ENCODE measurements at regions not wholly inside any gene's neighbourhood (a gene's known extent, or its start where the extent isn't known, plus 50 kb on each side); places are given as distances from the start of the nearest gene placed in this dataset.
"Not testable (repeated sequence)": the region's sequence is repeated elsewhere in the genome, so short reads cannot be mapped to it uniquely, and the experiment has no call there.

DNA sequence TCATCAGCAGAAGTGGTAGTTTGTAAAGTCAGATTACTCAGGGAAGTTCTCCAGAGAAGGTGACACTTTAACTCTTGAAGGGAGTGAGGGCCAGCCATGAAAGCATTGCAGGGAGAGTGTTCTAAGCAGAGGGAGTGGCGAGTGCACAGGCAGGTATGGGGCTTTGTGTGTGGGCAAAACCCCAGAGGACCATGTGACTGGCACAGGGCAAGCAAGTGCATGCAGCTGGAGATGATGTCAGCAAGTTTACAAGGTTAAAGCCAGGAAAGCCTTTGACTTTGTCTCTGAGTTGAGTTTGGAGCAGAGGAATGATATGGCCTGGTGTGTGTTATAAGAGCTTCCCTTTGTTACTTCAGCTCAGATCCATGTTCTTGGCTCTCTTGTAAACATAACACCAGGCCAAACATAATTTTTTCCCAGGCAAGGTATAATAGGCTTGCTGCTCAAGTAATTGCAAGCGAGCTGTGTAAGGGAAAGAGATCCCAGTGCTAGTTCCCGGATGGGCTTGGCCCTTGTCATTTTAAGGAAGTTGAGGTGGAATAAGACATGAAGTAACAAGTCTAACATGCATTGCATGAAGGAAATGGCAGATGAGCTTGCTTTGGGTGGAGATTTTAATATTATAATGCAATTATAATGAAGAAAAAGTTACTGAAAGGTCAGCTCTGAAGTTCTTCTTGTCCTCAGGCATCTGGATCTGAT, 341.1 kb upstream of the LRRC3B start:
- H3K9me3 ChIP-seq (ENCODE audit: insufficient read depth, low read length): 0 out of 2 replicates have a peak, but pooled peaks cover 3% of the 10 kb centered on the region
- no peaks in the 10 kb centered on the region for H3K4me1 ChIP-seq (ENCODE audit: low read length)
- H3K9ac ChIP-seq (ENCODE audit: low read length): no peak overlapping the region
- no peak for TF ChIP-seq EZH2phosphoT487 (IDR thresholded peaks at IDR 0.05; ENCODE audit: low read depth)
- TF ChIP-seq, protein P1, sequence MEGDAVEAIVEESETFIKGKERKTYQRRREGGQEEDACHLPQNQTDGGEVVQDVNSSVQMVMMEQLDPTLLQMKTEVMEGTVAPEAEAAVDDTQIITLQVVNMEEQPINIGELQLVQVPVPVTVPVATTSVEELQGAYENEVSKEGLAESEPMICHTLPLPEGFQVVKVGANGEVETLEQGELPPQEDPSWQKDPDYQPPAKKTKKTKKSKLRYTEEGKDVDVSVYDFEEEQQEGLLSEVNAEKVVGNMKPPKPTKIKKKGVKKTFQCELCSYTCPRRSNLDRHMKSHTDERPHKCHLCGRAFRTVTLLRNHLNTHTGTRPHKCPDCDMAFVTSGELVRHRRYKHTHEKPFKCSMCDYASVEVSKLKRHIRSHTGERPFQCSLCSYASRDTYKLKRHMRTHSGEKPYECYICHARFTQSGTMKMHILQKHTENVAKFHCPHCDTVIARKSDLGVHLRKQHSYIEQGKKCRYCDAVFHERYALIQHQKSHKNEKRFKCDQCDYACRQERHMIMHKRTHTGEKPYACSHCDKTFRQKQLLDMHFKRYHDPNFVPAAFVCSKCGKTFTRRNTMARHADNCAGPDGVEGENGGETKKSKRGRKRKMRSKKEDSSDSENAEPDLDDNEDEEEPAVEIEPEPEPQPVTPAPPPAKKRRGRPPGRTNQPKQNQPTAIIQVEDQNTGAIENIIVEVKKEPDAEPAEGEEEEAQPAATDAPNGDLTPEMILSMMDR (IDR thresholded peaks at IDR 0.05; ENCODE audit: low read depth, low read length): no peak
- H3K27me3 ChIP-seq (ENCODE audit: low read depth, low read length): no peaks in the 10 kb centered on the region
- no peak overlapping the region for H2AFZ ChIP-seq (ENCODE audit: low read depth, low read length)
- no peak overlapping the region for H3K4me3 ChIP-seq (ENCODE audit: low read length)
- H3K79me2 ChIP-seq (ENCODE audit: low read length): no peaks in the 10 kb centered on the region
- no peak overlapping the region for H3K27ac ChIP-seq (ENCODE audit: low read length)
- H3K4me2 ChIP-seq (ENCODE audit: low read length): no peak overlapping the region
- no peaks in the 10 kb centered on the region for H3K36me3 ChIP-seq (replicated peaks; ENCODE audit: low read depth, low read length)
- no peaks in the 10 kb centered on the region for H4K20me1 ChIP-seq (ENCODE audit: insufficient read depth, low read length)

DNA sequence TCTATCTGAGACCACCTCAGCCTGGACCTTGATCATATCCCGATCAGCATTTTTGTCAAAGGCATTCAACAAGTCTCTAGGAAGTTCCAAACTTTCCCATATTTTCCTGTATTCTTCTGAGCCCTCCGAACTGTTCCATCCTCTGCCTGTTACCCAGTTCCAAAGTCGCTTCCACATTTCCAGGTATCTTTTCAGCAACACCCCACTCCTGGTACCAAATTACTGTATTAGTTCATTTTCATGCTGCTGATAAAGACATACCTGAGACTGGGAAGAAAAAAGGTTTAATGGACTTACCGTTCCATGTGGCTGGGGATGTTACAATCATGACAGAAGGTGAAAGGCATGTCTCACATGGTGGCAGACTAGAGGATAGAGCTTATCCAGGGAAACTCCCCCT, 338.1 kb upstream of the LRRC3B start:
- H4K20me1 ChIP-seq (ENCODE audit: insufficient read depth, low read length); H3K9me3 ChIP-seq (ENCODE audit: insufficient read depth, low read length); H2AFZ ChIP-seq (ENCODE audit: low read depth, low read length); H3K9ac ChIP-seq (ENCODE audit: low read length); H3K36me3 ChIP-seq (replicated peaks; ENCODE audit: low read depth, low read length); H3K27me3 ChIP-seq (ENCODE audit: low read depth, low read length); H3K27ac ChIP-seq (ENCODE audit: low read length); H3K4me1 ChIP-seq (ENCODE audit: low read length); H3K4me2 ChIP-seq (ENCODE audit: low read length); H3K4me3 ChIP-seq (ENCODE audit: low read length); H3K79me2 ChIP-seq (ENCODE audit: low read length): not testable (repeated sequence)

DNA sequence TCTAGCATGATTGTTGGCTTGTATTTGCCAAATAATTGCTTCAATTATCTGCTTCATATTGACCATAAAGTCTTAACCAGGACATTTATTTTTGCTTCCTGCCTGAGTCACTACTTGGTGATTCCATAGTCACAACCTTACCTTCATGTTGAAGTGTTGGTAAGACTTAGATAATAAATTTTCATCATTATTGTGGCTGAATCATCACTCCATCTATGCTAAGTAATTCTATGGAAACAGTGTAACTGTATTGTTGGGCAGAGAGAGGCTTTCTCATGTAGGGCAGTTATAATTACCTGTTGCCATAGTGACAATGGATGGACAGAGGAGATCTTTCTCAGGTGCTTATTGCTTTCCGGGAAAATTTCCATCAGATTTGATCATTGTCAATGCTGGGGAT, 330.7 kb upstream of the LRRC3B start:
- H3K4me3 ChIP-seq (ENCODE audit: low read length): no peak overlapping the region
- no peaks in the 10 kb centered on the region for H3K27me3 ChIP-seq (ENCODE audit: low read depth, low read length)
- no peaks in the 10 kb centered on the region for H3K9me3 ChIP-seq (ENCODE audit: insufficient read depth, low read length)
- H3K79me2 ChIP-seq (ENCODE audit: low read length): no peaks in the 10 kb centered on the region
- no peak overlapping the region for H3K9ac ChIP-seq (ENCODE audit: low read length)
- no peak overlapping the region for H2AFZ ChIP-seq (ENCODE audit: low read depth, low read length)
- H4K20me1 ChIP-seq (ENCODE audit: insufficient read depth, low read length): no peaks in the 10 kb centered on the region
- no peak overlapping the region for H3K27ac ChIP-seq (ENCODE audit: low read length)
- H3K4me1 ChIP-seq (ENCODE audit: low read length): no peaks in the 10 kb centered on the region
- TF ChIP-seq, protein P1 (IDR thresholded peaks at IDR 0.05; ENCODE audit: low read depth, low read length): no peak
- TF ChIP-seq EZH2phosphoT487 (IDR thresholded peaks at IDR 0.05; ENCODE audit: low read depth): no peak
- no peaks in the 10 kb centered on the region for H3K36me3 ChIP-seq (replicated peaks; ENCODE audit: low read depth, low read length)
- H3K4me2 ChIP-seq (ENCODE audit: low read length): no peak overlapping the region

DNA sequence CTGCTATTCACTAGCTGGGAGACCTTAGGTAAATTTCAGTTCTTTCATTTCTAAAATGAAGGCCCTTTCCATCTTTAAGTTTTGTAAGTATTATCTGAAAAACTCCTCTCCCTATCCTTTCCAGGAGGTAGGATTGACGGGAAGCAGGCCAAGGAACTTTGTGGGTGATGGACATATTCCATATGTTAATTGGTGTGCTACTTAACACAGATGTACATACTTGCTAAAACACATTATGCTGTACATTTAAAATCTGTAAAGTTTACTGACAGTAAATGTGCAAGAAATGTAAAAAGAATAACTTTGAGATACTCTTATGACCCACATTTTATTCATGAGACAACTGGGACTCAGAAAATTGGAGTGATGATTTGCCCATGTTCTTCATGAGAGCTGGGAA, 329.8 kb upstream of the LRRC3B start:
- no peaks in the 10 kb centered on the region for H3K27me3 ChIP-seq (ENCODE audit: low read depth, low read length)
- H3K9me3 ChIP-seq (ENCODE audit: insufficient read depth, low read length): no peaks in the 10 kb centered on the region
- H2AFZ ChIP-seq (ENCODE audit: low read depth, low read length): no peak overlapping the region
- H3K4me3 ChIP-seq (ENCODE audit: low read length): no peak overlapping the region
- no peaks in the 10 kb centered on the region for H4K20me1 ChIP-seq (ENCODE audit: insufficient read depth, low read length)
- TF ChIP-seq EZH2phosphoT487 (IDR thresholded peaks at IDR 0.05; ENCODE audit: low read depth): no peak
- TF ChIP-seq, protein P1 (IDR thresholded peaks at IDR 0.05; ENCODE audit: low read depth, low read length): no peak
- H3K27ac ChIP-seq (ENCODE audit: low read length): no peak overlapping the region
- no peak overlapping the region for H3K9ac ChIP-seq (ENCODE audit: low read length)
- no peaks in the 10 kb centered on the region for H3K79me2 ChIP-seq (ENCODE audit: low read length)
- no peaks in the 10 kb centered on the region for H3K4me1 ChIP-seq (ENCODE audit: low read length)
- H3K36me3 ChIP-seq (replicated peaks; ENCODE audit: low read depth, low read length): no peaks in the 10 kb centered on the region
- H3K4me2 ChIP-seq (ENCODE audit: low read length): no peak overlapping the region

All from OCI-LY3 (cell line).